Activated CD4-positive, alpha-beta T cell treated with anti-CD3 and anti-CD28 coated beads, Interleukin-2, amount 10 ng/mL, durations not matched to agents 7 days and 5 days (primary cell): ENCODE measurements at regions not wholly inside any gene's neighbourhood (a gene's known extent, or its start where the extent isn't known, plus 50 kb on each side); places are given as distances from the start of the nearest gene placed in this dataset.
"Not testable (repeated sequence)": the region's sequence is repeated elsewhere in the genome, so short reads cannot be mapped to it uniquely, and the experiment has no call there.

Source experiments
- CTCF ChIA-PET: fragments of 350-600 bp; sonication (Branson Sonifier 250); formaldehyde crosslinking; loops from one replicate; lab custom pipeline; 2021; ENCODE audit warnings: antibody characterized with exemption; lab: Charles Lee
- POLR2A ChIA-PET: fragments of 350-600 bp; sonication (Branson Sonifier 250); formaldehyde crosslinking; loops from one replicate; lab custom pipeline; 2021; ENCODE audit warnings: antibody characterized with exemption; lab: Charles Lee
- DNase-seq: peaks from one replicate; pipeline ENCODE4 v3.0.0-alpha.2; 2020
- H3K27ac Mint-ChIP-seq: one replicate; pipeline ENCODE4 v1.8.0; 2021; ENCODE audit warnings: mild to moderate bottlenecking, moderate library complexity, mixed read lengths
- H3K27me3 Mint-ChIP-seq: one replicate; pipeline ENCODE4 v1.8.0; 2021; ENCODE audit warnings: mixed read lengths
- H3K36me3 Mint-ChIP-seq: one replicate; pipeline ENCODE4 v1.8.0; 2021; ENCODE audit warnings: low read depth, mixed read lengths
- H3K4me1 Mint-ChIP-seq: one replicate; pipeline ENCODE4 v1.8.0; 2021; ENCODE audit warnings: mixed read lengths
- H3K4me3 Mint-ChIP-seq: one replicate; pipeline ENCODE4 v1.8.0; 2021; ENCODE audit warnings: mild to moderate bottlenecking, moderate library complexity, mixed read lengths
- H3K9me3 Mint-ChIP-seq: one replicate; pipeline ENCODE4 v1.8.0; 2021; ENCODE audit warnings: mixed read lengths

- peaks cover 5% of the 10 kb centered on the region for H3K4me1 Mint-ChIP-seq
Observed at GRCh38 chr6:23533944-23534343, 592.1 kb upstream of the NRSN1 start.

GRCh38 chr6:23534351-23534750, 591.7 kb upstream of the NRSN1 start:
- CTCF ChIA-PET = no interaction called here
- no peak overlapping the region for H3K27ac Mint-ChIP-seq
- H3K36me3 Mint-ChIP-seq = no peaks in the 10 kb centered on the region
- H3K27me3 Mint-ChIP-seq = no peaks in the 10 kb centered on the region
- no peaks in the 10 kb centered on the region for H3K9me3 Mint-ChIP-seq
- H3K4me3 Mint-ChIP-seq = no peak overlapping the region
- DNase-seq = no peak
- H3K4me1 Mint-ChIP-seq = peaks cover 5% of the 10 kb centered on the region
- POLR2A ChIA-PET = no interaction called here

More at GRCh38 chr6:23533944-23534343, 592.1 kb upstream of the NRSN1 start:
- no peak overlapping the region for H3K4me3 Mint-ChIP-seq
- H3K9me3 Mint-ChIP-seq = no peaks in the 10 kb centered on the region
- H3K36me3 Mint-ChIP-seq = no peaks in the 10 kb centered on the region
- POLR2A ChIA-PET = no interaction called here
- no peak overlapping the region for H3K27ac Mint-ChIP-seq
- DNase-seq = no peak
- no peaks in the 10 kb centered on the region for H3K27me3 Mint-ChIP-seq
- CTCF ChIA-PET = no interaction called here

GRCh38 chr6:23535101-23535500, 590.9 kb upstream of the NRSN1 start:
- no peak overlapping the region for H3K27ac Mint-ChIP-seq
- no peak overlapping the region for H3K4me3 Mint-ChIP-seq
- no peaks in the 10 kb centered on the region for H3K27me3 Mint-ChIP-seq
- CTCF ChIA-PET = no interaction called here
- DNase-seq = no peak
- no peaks in the 10 kb centered on the region for H3K9me3 Mint-ChIP-seq
- POLR2A ChIA-PET = no interaction called here
- H3K36me3 Mint-ChIP-seq = no peaks in the 10 kb centered on the region
- H3K4me1 Mint-ChIP-seq = no peaks in the 10 kb centered on the region

- POLR2A ChIA-PET = no interaction called here
- CTCF ChIA-PET = no interaction called here
Observed at GRCh38 chr6:23537828-23538227, 588.2 kb upstream of the NRSN1 start.

GRCh38 chr6:23547851-23548250, 578.2 kb upstream of the NRSN1 start:
- no peak for DNase-seq
- Mint-ChIP-seq H3K4me1 (no peaks in the 10 kb centered on the region), H3K4me3 (no peak overlapping the region), H3K9me3 (no peaks in the 10 kb centered on the region), H3K36me3 (no peaks in the 10 kb centered on the region), H3K27me3 (no peaks in the 10 kb centered on the region), H3K27ac (no peak overlapping the region)
- ChIA-PET POLR2A (no interaction called here), CTCF (no interaction called here)

More at GRCh38 chr6:23537828-23538227, 588.2 kb upstream of the NRSN1 start:
- no peak overlapping the region for H3K4me3 Mint-ChIP-seq
- H3K36me3 Mint-ChIP-seq = no peaks in the 10 kb centered on the region
- DNase-seq = no peak
- H3K4me1 Mint-ChIP-seq = no peaks in the 10 kb centered on the region
- H3K27ac Mint-ChIP-seq = no peak overlapping the region
- H3K9me3 Mint-ChIP-seq = no peaks in the 10 kb centered on the region
- H3K27me3 Mint-ChIP-seq = no peaks in the 10 kb centered on the region

GRCh38 chr6:23554953-23555352, 571.1 kb upstream of the NRSN1 start:
- H3K4me1 Mint-ChIP-seq, CTCF ChIA-PET, H3K27ac Mint-ChIP-seq, H3K36me3 Mint-ChIP-seq, POLR2A ChIA-PET, H3K27me3 Mint-ChIP-seq, H3K9me3 Mint-ChIP-seq, DNase-seq, H3K4me3 Mint-ChIP-seq: not testable (repeated sequence)

GRCh38 chr6:23559587-23560343, 566.2 kb upstream of the NRSN1 start:
- no peaks in the 10 kb centered on the region for H3K27me3 Mint-ChIP-seq

GRCh38 chr6:23561732-23562131, 564.3 kb upstream of the NRSN1 start:
- no peak overlapping the region for H3K4me3 Mint-ChIP-seq
- ChIA-PET POLR2A (no interaction called here), CTCF (no interaction called here)
- no peaks in the 10 kb centered on the region for H3K36me3 Mint-ChIP-seq
- no peak for DNase-seq
- peaks cover 6% of the 10 kb centered on the region for H3K9me3 Mint-ChIP-seq
- H3K27ac Mint-ChIP-seq = no peak overlapping the region
- H3K4me1 Mint-ChIP-seq = no peaks in the 10 kb centered on the region
- no peaks in the 10 kb centered on the region for H3K27me3 Mint-ChIP-seq

More at GRCh38 chr6:23559587-23560343, 566.2 kb upstream of the NRSN1 start:
- CTCF ChIA-PET = no interaction called here
- no peak overlapping the region for H3K27ac Mint-ChIP-seq
- H3K4me3 Mint-ChIP-seq = no peak overlapping the region
- H3K4me1 Mint-ChIP-seq = no peaks in the 10 kb centered on the region
- H3K36me3 Mint-ChIP-seq = no peaks in the 10 kb centered on the region
- H3K9me3 Mint-ChIP-seq = peaks cover 6% of the 10 kb centered on the region
- POLR2A ChIA-PET = no interaction called here
- DNase-seq = no peak

GRCh38 chr6:23562554-23562953, 563.5 kb upstream of the NRSN1 start:
- Mint-ChIP-seq H3K27me3 (no peaks in the 10 kb centered on the region), H3K4me1 (no peaks in the 10 kb centered on the region), H3K27ac (no peak overlapping the region), H3K9me3 (peaks cover 6% of the 10 kb centered on the region), H3K4me3 (no peak overlapping the region), H3K36me3 (no peaks in the 10 kb centered on the region)
- POLR2A ChIA-PET = no interaction called here
- DNase-seq = no peak
- CTCF ChIA-PET = no interaction called here

GRCh38 chr6:23563323-23563722, 562.7 kb upstream of the NRSN1 start:
- CTCF ChIA-PET = no interaction called here
- no peaks in the 10 kb centered on the region for H3K4me1 Mint-ChIP-seq
- no peak overlapping the region for H3K27ac Mint-ChIP-seq
- no peak overlapping the region for H3K4me3 Mint-ChIP-seq
- peaks cover 6% of the 10 kb centered on the region for H3K9me3 Mint-ChIP-seq
- no peaks in the 10 kb centered on the region for H3K27me3 Mint-ChIP-seq
- POLR2A ChIA-PET = no interaction called here
- H3K36me3 Mint-ChIP-seq = no peaks in the 10 kb centered on the region
- DNase-seq = no peak

GRCh38 chr6:23566418-23566817, 559.6 kb upstream of the NRSN1 start:
- Mint-ChIP-seq H3K9me3 (peaks cover 6% of the 10 kb centered on the region), H3K4me3 (no peak overlapping the region), H3K4me1 (no peaks in the 10 kb centered on the region), H3K27ac (no peak overlapping the region), H3K36me3 (no peaks in the 10 kb centered on the region), H3K27me3 (no peaks in the 10 kb centered on the region)
- CTCF ChIA-PET = no interaction called here
- DNase-seq = no peak
- POLR2A ChIA-PET = no interaction called here

- Mint-ChIP-seq H3K4me3 (no peak overlapping the region), H3K27me3 (no peaks in the 10 kb centered on the region), H3K27ac (no peak overlapping the region), H3K36me3 (no peaks in the 10 kb centered on the region), H3K4me1 (no peaks in the 10 kb centered on the region), H3K9me3 (peaks cover 3% of the 10 kb centered on the region)
- DNase-seq = no peak
- ChIA-PET CTCF (no interaction called here), POLR2A (no interaction called here)
Observed at GRCh38 chr6:23568292-23568691, 557.7 kb upstream of the NRSN1 start.

GRCh38 chr6:23584134-23584763, 541.8 kb upstream of the NRSN1 start:
- H3K4me3 Mint-ChIP-seq = no peak overlapping the region
- no peaks in the 10 kb centered on the region for H3K27me3 Mint-ChIP-seq
- no peaks in the 10 kb centered on the region for H3K36me3 Mint-ChIP-seq
- H3K27ac Mint-ChIP-seq = no peak overlapping the region
- no peaks in the 10 kb centered on the region for H3K9me3 Mint-ChIP-seq
- no peak for DNase-seq
- no peaks in the 10 kb centered on the region for H3K4me1 Mint-ChIP-seq
- CTCF ChIA-PET = no interaction called here
- POLR2A ChIA-PET = no interaction called here

- H3K9me3 Mint-ChIP-seq = no peaks in the 10 kb centered on the region
- CTCF ChIA-PET = no interaction called here
- no peaks in the 10 kb centered on the region for H3K36me3 Mint-ChIP-seq
- DNase-seq = no peak
- H3K4me1 Mint-ChIP-seq = no peaks in the 10 kb centered on the region
- no peaks in the 10 kb centered on the region for H3K27me3 Mint-ChIP-seq
- H3K27ac Mint-ChIP-seq = no peak overlapping the region
- no peak overlapping the region for H3K4me3 Mint-ChIP-seq
- POLR2A ChIA-PET = no interaction called here
Observed at GRCh38 chr6:23587582-23587981, 538.4 kb upstream of the NRSN1 start.
